ENCODE measurements at regions not wholly inside any gene's neighbourhood (a gene's known extent, or its start where the extent isn't known, plus 50 kb on each side); places are given as distances from the start of the nearest gene placed in this dataset.
"Not testable (repeated sequence)": the region's sequence is repeated elsewhere in the genome, so short reads cannot be mapped to it uniquely, and the experiment has no call there.

DNA sequence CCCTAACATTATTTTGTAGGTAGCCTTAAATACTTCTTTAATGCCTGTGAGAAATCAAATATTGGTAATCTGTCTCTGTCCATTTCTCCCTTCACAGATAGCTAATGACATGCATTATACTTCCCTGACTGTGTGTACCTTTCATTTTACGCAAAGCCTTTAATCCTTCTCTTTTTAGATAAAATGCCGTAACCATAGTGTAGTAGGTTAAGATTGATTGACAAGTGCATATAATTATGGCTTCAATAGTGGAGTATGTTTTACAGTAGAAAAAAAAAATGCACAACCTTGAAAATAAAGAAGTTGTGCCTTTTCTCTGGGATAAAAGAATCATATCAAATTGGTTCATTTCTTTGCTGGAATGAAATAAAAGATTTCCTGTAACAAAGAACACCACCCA, 559.6 kb upstream of the GRAMD2B start:
- DNase-seq (ENCODE audit: low spot score): no peak

- no peak for DNase-seq (ENCODE audit: low spot score)
Measured at GRCh38 chr5:125865166-125865815, 557.9 kb upstream of the GRAMD2B start.

DNA sequence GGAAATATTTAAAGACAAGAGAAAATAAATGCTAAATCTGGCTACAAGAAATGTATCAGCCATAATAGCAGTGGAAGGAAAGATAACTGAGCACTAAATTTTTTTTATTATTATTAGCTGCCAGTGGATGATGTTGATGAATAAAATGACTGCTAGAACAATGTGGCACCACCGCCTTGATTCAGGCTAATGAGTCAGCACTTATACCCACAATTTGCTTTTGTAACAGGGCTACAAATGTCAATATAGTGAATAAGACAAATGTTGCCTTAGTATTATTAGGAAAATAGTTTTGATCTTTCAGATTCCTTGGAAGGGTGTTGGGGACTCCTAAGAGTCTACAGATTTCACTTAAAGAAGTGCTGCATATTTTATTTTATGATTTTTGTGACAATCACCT, 555.2 kb upstream of the GRAMD2B start:
- no peak for DNase-seq (ENCODE audit: low spot score)

GRCh38 chr5:125870256-125870655, 553.0 kb upstream of the GRAMD2B start:
- no peak for DNase-seq (ENCODE audit: low spot score)

DNA sequence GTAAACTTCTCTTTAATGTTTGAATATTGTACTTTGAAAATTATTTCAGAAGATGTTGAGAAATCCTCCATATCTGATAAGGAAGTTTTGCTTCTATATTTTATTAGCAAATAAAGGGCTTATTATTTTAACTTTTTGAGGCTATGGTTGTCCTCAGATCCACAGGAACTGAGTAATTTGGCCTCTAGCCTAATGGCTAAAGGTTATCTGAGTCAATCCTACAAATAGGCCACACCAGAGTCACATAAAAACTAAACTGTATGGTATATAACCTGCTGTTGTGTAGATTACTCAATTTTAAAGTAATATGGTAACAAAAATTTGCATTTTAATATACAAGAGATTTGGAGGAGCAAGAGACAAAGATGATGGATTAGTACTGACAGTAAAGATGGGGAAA, 549.2 kb upstream of the GRAMD2B start:
- no peak for DNase-seq (ENCODE audit: low spot score)

DNA sequence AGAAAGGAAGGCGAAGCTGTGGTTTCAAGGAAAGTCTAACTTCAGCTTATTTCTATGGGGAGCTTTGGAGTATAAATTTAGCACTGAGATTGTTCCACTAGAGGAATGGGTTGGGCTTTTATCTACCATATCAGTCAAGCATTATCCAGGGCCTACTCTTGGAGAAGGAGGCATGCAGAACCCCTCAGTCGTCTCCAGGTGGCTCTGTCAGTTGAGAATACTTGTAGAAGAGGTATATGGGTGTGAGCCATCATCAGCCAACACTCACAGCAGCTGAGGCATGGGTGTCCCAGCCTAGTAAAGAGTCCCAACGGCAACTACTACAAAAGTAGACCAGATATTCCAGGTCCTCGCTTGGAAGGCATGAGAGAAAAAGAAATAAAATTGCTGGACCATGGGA, 548.5 kb upstream of the GRAMD2B start:
- DNase-seq (ENCODE audit: low spot score): no peak

GRCh38 chr5:125877248-125877647, 546.0 kb upstream of the GRAMD2B start:
- no peak for DNase-seq (ENCODE audit: low spot score)

- no peak for DNase-seq (ENCODE audit: low spot score)
Measured at GRCh38 chr5:125882061-125882460, 541.1 kb upstream of the GRAMD2B start.

DNA sequence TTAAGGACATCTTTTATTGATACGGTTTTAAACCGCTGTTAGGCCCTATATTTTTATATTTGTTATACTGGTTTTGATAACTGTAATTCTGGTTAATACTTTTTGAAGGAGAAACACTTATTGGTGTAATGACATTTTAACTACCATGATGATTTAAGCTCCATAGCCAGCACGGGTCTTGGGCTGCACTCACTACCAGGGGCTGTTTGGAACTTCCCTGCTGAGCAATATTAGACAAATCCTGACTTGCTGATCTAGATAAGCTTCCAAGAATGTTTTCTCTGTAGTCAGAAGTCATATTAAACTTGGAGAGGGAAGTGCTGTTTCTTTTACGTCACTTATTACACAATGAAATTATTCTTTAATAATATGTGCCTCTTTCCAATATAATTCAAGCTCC, 540.0 kb upstream of the GRAMD2B start:
- no peak for DNase-seq (ENCODE audit: low spot score)

DNA sequence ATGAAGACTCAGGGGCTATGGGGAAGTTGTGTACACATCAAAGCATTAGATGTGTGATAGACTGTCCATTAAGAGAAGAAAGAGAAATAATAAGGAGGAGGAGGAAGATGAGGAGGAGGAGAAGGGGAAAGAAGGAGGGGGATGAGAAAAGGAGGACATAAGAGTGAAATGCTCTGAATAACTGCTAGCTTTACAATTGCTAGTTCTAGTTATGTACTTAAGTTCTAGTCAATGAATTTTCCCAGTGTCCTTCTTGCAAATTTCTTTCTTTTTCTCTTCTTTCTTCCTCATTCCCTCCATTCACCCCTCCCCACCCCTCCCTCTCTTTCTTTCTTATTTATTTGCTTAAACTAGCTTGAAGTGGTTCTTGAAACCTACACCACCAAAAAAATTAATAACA, 534.9 kb upstream of the GRAMD2B start:
- no peak for DNase-seq (ENCODE audit: low spot score)

DNA sequence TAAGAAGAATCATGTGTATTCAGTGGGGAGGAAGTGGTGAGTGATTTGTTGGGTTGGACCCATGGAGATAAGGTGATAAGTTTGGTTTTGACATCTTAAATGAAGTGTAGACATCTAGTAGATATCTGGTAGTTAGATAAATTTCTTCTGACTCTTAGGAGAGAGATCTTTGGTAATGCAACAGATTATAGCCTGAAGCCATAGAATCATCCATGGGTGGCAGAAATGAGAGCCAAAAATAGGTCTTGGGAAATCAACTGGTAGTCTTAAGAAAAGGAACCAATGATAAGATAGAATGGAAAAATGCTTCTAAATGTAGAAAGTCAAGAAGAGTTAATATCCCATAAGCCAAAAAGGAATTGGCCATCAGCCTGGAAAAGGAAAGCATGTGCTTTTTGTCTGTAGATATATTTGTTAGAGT, 532.7 kb upstream of the GRAMD2B start:
- no peak for DNase-seq (ENCODE audit: low spot score)

- no peak for DNase-seq (ENCODE audit: low spot score)
Measured at GRCh38 chr5:125891061-125891725, 532.0 kb upstream of the GRAMD2B start.

GRCh38 chr5:125894383-125894782, 528.8 kb upstream of the GRAMD2B start:
- DNase-seq (ENCODE audit: low spot score): no peak

DNA sequence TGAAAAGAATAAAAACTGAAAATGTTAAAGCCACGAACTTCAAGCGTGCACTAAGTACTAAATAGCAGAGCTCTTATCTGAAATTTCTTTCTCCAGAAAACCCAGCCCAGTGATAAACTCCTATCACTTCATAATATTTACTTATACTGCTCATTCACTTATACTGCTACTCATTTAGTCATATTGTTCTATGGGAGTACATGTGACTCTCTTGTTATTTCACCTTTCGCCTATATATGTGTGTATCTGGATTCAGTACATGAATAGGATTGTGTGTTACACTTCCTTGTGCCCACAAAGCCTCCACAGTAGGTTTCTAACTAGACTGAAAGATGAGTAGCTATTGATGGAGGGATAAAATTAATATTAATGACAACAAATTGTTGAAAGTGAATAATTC, 526.8 kb upstream of the GRAMD2B start:
- DNase-seq (ENCODE audit: low spot score): no peak

- DNase-seq (ENCODE audit: low spot score): no peak
Measured at GRCh38 chr5:125897089-125897488, 526.1 kb upstream of the GRAMD2B start.

DNA sequence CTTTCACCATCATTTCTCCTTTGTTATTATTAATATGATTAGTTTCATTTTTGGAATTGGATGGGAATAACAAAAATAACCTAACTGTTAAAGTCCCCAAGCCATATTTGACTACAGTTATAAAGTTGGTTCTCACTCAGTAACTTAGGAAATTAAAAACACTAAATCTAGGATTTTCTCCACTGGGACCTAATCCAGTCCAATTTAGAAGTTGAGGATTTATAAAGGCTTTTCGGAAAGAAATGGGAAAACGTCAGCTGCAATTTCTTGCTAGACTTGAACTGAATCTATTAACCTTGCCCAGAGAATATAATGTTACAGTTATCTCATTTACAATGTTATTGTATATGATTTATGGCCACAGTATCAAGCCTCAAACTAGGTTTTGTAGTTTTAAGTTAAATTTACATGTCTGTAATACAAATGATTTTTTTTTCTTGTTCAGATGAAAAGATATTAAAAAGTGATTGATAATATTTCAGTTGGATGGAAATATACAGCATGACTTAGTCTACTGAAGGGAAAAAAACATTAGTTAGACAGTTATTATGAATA, 524.3 kb upstream of the GRAMD2B start:
- no peak for DNase-seq (ENCODE audit: low spot score)

DNA sequence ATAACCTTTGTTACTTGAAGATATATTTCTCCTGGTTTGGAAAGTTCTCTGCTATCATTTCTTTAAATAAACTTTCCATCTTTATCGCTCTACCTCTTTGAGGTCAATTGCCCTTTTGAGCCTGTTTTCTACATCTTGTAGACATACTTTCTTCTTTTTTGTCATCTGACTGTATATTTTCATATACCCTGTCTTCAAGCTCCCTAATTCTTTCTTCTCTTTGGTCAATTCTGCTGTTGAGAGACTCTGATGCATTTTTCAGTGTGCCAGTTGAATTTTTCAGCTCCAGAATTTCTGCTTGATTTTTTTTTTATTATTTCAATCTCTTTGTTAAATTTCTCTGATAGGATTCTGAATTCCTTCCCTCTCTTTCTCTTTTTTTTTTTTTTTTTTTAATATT, 511.2 kb upstream of the GRAMD2B start:
- no peak for DNase-seq (ENCODE audit: low spot score)

DNA sequence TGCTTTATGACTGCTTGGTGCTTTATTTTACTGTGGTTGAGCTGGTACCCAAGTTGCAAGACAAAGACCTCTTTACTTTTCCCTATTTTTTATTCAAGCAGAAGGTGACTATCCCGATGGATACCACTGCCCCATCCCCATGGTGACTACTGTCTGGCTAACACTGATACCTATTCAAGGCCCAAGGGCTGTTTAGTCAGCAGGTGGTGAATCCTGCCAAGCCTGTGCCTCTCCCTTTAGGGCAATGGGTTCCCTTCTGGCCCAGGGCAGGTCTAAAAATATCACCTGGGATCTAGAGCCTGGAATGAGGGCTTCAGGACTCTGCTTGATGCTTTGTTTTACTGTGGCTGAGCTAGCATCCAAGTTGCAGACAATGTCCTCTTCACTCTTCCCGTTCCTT, 510.0 kb upstream of the GRAMD2B start:
- no peak for DNase-seq (ENCODE audit: low spot score)

- DNase-seq (ENCODE audit: low spot score): no peak
Measured at GRCh38 chr5:125914471-125914870, 508.7 kb upstream of the GRAMD2B start.

- not testable (repeated sequence) for DNase-seq (ENCODE audit: low spot score)
Measured at GRCh38 chr5:125923958-125924357, 499.3 kb upstream of the GRAMD2B start.

DNA sequence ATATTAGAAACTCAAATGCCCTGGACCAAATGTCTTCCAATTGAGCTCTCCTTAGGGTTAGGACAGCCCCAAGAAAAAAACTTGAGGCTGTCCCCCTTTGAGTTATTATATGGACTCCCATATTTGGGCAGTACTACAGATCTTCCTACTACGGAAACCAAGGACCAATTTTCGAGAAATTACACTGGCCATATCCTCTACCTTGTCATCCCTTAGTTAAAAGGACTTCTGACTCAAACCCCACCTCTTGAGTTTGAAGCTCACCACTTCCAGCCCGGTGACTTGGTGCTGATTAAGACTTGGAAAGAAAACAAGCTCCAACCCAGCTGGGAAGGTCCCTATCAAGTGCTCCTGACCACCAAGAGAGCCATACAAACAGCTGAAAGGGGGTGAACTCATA, 497.0 kb upstream of the GRAMD2B start:
- no peak for DNase-seq (ENCODE audit: low spot score)

GRCh38 chr5:125928663-125929062, 494.5 kb upstream of the GRAMD2B start:
- no peak for DNase-seq (ENCODE audit: low spot score)

GRCh38 chr5:125950012-125950615, 473.1 kb upstream of the GRAMD2B start:
- no peak for DNase-seq (ENCODE audit: low spot score)

Measured in kidney capillary endothelial cell (primary cell).